ENCODE measurements at regions not wholly inside any gene's neighbourhood (a gene's known extent, or its start where the extent isn't known, plus 50 kb on each side); places are given as distances from the start of the nearest gene placed in this dataset.
"Not testable (repeated sequence)": the region's sequence is repeated elsewhere in the genome, so short reads cannot be mapped to it uniquely, and the experiment has no call there.

DNA sequence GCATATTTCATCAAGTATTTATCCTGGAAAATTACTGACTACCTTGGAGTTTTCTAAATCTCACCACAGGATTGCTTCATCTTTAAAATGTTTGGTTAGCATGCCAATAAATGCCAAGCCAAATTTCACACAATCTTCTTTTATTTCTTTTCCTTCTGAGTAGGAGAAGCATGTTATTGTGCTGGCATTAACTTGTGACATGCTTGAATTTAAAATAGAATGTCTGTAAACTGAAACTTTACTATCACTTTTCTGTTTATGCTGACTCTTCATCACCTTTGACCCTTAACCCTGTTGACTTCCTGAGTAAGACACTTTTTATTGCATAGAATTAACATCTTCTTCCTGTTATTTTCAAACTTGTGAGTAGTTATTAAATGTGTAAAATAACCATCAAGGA lies 56.2 kb upstream of the LRRTM4 start:
- DNase-seq = no peak

DNA sequence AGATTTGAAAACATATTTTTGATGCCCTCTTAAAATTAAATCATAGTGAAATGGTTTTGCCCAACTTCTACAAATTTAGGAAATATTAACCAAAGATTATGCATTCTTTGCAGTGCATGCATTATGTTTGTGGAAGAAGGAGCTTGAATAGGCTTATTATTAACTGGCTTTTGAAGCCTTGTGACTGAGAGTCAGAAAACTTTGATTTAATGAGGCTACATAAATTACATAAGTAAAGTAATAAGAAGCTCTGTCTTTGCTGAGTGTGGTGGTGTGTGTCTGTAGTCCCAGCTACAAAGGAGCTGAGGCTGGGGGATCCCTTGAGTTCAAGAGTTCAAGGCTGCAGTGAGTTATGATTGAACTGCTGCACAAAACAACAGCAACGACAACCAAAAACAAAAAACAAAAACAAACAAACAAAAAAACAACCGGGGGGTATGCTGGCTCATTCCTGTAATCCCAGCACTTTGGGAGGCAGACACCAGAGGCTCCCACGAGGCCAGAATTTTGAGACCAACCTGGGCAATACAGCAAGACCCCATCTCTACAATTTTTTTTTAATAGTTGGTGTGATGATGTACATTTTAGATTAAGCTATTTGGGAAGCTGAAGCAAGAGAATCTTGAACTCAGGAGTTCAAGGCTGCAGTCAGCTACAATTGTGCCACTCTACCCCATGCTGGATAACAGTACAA lies 57.0 kb upstream of the LRRTM4 start:
- no peak for DNase-seq

DNA sequence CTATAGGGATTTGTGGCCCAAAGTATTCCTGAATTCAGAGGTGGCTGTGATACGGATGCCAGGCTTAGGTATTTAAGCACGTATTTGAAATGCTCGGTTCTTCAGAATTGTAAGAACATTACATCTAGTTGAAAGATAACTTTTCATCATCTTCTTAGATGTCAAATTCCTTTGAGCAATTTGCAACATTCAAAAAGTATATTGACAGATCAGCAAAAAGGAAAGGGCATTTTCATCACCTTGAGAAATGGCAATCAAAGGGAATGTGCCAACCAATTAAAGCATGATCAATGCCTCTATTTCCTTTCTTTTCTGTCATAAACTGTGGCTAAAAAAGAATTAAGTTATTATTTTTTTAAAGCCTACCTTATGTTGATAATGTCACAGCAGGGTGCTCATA lies 66.3 kb upstream of the LRRTM4 start:
- no peak for DNase-seq

DNA sequence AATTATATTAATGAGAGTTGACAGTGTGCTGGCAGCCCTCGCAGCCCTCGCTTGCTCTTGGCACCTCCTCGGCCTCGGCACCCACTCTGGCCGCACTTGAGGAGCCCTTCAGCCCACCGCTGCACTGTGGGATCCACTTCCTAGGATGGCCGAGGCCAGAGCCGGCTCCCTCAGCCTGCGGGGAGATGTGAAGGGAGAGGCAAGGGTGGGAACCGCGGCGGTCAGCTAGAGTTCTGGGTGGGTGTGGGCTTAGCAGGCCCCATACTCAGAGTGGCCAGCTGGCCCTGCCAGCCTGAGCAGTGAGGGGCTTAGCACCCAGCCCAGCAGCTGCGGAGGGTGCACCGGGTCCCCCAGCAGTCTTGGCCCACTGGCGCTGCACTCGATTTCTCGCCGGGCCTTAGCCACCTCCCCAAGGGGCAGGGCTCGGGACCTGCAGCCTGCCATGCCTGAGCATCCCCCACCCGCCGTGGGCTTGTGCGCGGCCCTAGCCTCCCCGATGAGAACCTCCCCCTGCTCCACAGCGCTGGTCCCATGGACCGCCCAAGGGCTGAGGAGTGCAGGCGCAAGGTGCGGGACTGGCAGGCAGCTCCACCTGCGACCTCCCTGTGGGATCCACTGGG lies 68.2 kb upstream of the LRRTM4 start:
- DNase-seq = peak in 1 of 58 donors; percentile 1

DNA sequence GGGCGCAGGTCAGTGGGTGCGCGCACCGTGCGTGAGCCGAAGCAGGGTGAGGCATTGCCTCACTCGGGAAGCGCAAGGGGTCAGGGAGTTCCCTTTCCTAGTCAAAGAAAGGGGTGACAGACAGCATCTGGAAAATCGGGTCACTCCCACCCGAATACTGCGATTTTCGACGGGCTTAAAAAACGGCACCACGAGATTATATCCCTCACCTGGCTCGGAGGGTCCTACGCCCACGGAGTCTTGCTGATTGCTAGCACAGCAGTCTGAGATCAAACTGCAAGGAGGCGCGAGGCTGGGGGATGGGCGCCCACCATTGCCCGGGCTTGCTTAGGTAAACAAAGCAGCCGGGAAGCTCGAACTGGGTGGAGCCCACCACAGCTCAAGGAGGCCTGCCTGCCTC lies 70.8 kb upstream of the LRRTM4 start:
- DNase-seq = not testable (repeated sequence)

DNA sequence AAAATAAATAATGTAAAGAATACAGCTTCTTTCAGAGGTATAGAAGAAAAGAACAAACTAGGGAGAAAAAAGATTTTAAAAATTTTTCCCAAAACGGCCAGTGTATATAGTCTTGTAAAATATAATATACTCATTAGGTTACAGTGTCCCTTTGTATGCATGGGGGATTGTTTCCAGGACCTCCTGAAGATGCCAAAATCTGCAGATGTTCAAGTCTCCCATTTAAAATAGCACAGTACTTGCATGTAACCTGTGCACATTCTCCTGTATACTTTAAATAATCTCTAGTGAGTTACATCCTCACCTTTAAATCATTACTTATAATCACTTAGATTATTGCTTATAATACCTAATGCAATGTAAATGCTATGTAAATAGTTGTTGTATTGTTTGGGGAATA lies 80.6 kb upstream of the LRRTM4 start:
- no peak for DNase-seq

DNA sequence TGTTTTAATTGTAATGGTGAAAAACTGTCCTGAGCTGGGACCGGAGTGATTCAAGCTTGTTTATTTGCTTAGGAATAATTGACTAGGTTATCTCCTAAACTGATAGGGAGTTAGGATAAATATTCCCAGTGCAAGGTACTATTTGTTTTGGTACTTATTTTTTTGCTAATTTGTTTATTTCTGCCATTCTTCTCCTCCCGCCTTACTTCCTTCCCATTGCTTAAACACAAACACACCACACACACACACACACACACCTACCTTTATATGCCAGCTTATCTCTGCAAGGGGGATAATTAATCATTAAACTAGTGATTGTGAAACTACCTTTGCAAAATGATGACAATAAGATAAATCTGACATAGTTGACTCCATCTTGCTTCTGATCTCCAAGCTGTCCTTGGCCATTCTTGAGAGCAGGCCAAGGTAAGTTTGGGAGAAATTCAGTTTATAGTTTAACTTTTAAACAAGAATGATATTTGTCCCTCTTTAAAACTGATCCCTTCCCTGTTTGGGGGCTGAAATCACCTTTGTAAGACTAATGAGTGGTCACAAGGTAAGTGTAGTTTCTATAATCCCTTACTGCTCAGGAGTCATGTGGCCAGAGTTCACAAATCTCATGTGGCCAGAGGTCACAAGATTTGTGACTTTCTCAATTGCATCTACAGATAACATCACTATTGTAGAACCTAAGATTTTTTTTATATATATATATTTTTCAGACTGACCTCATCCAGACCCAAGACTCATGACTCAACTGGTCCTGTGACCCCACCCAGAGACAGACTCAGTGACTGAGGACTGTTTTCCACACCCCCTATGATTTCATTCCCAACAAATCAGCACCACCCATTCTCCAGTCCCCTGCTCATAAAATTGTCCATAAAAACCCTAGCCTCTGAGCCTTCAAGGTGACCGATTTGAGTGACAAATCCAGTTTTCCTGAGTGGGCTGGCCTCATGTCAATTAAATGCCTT lies 83.1 kb upstream of the LRRTM4 start:
- no peak for DNase-seq

DNA sequence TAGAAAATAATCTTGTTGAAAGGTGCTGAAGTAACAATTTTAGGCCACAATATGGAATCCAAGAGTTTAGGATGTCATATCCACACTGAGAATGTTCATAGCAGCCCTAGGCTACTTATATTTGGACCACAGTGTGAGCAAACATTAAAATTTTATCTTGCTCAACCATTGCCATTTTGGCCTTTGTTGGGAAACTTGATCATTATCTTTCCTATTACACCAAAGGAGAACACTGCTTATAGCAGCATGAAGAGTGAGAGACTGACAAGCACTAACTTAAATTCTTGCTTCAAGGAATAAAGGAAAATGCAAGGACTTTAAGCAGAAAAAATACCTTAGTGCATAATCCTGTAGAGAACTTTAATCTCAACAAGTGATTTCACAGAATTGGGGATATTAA lies 86.3 kb upstream of the LRRTM4 start:
- no peak for DNase-seq

DNA sequence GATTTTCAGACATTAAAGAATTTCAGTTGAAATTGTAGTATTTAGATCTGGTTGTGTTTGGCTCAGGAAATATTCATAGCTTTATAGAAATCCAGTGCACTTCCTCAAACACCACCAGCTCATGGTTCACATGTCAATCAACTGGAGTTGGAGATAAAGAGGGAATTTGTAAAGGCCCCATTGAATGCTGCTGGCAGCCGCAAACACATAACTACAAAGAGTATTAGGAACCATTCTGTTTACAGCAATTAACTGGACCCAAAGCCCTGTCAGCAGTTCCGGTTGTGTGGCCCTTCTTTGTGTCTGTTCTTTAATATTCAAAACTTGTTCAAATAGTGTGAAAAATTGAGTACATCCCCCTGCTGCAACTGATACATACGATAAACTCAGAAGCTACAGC lies 107.4 kb upstream of the LRRTM4 start:
- DNase-seq = peak in 8 of 58 donors; percentile 0 to 18 (median 4)

DNA sequence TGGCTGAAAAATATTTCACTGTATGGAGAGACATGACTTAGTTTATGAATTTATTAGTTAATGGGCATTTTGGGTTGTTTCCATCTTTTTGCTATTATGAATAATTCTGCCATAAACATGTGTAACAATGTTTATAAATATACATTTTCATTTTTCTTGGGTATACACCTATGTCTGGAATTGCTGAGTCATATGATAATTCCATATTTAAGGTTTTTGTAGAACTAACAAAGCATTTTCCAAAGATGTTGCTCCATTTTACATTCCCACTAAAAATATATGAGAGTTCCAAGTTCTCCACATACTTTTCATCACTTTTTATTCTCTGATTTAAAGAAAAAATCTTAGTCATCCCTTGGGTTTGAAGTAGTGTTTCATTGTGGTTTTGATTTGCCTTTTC lies 108.8 kb upstream of the LRRTM4 start:
- DNase-seq = no peak

DNA sequence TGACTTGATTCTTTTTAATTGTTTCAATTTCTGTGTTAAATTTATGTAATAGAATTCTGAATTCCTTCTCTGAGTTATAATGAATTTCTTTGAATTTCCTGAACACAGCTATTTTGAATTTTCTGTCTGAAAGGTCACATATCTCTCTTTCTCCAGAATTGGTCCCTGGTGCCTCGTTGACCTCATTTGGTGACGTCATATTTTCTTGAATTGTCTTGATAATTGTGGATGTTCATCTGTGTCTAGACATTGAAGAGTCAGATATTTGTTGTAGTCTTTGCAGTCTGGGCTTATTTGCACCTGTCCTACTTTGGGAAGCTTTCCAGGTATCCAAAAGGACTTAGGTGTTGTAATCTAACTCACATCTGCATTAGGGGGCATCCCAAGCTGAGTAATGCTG lies 111.4 kb upstream of the LRRTM4 start:
- DNase-seq = no peak

DNA sequence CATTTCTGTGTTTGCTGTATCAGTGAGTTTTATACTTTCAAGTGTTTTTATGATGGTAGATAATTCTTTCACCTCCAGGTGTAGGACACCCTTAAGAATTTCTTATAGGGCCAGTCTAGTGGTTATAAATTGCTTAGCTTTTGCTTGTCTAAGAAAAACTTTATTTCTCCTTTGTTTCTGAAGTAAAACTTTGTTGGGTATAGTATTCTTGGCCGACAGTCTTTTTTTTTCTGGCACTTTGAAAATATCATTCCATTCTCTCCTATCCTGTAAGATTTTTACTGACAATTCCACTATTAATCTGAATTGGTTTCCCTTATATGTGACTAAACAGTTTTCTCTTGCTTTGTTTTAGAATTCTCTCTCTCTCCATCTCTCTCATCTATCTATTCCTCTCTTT lies 118.7 kb upstream of the LRRTM4 start:
- no peak for DNase-seq

DNA sequence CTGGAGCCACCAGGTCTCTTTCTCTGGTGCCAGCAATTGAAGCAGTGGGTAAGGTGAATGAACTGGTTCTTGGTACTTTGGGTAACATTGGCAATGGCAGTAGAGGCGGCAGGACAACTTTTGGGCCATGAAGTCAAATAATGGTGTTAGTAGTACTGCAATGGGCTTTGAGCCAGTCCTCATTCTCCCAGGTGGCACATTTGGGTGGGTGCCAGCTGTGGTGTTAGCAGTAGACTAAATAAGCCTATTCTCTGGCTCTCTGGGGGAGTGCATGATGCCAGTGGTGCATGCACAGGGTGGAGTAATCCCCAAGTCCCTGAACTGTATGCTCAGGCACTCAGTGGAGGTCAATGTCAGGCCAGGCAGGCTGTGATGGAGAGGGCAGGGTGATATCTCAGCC lies 120.2 kb upstream of the LRRTM4 start:
- DNase-seq = no peak

DNA sequence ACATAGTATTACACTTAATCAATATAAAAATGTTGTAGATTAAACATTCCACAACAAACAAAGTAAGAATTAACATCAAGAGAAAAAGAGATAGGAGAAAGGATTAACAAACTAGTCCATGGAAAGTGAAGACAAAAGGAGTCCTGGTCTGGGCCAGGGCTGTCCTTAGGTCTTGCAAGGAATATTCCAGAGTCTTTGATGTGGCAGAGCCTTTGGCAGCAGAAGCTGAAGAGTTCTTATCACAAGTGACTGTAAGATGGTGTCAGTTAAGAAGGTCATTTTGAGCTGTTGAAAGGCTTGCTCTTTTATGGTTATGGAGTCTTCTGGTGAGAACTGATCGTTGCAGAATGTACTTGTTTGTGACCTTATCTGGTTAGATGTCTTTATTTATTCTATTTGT lies 127.7 kb upstream of the LRRTM4 start:
- no peak for DNase-seq

DNA sequence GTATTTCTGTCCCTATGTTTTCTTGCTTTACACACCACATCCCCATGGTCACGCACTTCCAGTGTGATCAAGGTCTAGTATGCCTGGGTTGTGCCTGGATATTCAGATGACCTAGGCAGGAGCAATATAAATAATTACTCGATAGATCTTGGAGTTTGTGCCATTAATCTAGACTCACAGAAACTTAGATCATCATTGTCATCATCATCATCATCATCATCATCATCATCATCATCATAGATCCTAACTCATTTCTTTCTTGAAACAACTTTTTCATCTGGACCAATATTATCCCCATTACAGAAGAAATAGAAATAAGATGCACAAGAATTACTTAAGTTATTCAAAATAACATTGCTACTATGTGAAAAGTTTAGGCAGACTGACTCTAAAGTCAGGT lies 130.3 kb upstream of the LRRTM4 start:
- DNase-seq = no peak

DNA sequence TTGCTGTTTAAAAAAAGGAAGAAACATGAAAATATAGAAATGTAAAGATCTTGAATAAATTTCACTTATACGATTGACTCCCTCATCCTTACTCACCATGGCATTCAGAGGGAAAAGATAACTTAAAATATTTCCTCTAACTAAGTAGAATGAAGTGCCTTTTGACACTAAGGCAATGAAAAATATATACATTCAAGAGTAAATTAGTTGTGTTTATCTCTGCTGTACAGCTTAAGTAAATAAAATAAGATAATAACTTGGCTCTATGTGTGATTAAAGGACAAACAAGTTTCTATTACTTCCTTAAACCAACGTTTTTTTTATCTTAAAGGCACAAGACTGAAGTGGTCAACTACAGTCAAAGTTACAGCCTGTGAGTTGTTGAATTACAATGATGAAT lies 142.3 kb upstream of the LRRTM4 start:
- no peak for DNase-seq

DNA sequence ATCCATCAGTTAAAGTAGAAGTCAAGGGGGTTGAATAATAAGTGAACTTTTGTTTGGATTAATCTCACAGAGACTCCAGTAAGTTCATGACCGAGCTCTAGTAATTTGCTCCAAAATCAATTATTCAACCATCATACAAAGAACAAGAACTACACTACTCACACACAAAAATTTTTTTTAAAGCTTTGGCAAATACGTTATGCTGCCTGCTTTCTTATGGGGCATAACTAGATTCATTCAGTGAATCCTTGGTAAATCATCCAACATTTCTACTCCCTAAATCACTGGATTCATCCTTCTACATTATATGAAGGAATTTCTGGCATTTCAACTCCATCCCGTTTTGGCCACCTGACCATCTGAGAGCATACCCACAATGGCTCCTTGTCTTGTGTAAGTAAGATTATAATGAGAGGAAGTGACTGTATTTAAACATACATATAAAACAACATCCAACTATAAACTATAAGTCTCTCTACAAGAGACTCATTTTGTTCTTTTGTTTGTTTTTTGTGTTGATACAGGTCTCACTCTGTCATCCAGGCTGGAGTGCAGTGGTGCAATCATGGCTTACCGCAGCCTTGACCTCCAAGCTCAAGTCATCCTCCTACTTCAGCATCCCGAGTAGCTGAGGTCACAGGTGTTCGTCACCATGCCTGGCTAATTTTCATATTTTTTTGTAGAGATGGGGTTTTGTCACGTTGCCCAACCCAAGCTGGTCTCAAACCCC lies 144.2 kb upstream of the LRRTM4 start:
- DNase-seq = no peak

DNA sequence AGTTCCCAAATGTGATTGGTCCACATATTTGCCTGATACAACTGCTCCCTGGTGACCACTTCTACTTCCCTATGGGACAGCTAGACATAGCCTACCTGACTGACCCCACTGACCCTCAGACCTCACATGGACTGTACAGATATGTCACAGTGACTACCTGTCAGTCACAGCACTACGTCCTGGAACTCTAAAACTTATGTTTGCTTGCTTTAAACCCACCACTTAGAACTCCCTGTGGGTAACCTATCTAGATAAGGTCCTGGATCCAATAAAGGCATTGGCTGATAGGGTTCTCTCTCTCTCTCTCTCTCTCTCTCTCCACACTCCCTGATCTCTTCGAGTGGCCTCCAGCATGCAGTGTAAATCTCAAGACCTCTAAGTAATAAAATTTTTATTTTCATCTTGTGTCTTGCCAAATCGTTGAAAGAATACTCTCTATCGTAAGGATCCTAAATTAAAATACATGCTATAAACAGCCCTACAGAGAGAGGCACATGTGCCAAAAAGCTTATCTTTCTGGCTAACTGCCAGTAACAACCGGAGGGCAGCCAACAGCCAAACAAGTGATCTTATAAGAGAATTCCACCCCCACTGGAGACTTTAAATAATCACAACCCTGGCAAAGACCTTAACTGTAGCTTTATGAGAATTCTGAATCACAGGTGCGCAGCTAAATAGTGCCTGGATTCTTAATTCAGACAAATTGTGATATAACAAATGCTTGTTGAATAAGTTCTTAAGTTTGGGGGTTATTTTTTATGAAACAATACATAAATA lies 162.6 kb upstream of the LRRTM4 start:
- not testable (repeated sequence) for DNase-seq

DNA sequence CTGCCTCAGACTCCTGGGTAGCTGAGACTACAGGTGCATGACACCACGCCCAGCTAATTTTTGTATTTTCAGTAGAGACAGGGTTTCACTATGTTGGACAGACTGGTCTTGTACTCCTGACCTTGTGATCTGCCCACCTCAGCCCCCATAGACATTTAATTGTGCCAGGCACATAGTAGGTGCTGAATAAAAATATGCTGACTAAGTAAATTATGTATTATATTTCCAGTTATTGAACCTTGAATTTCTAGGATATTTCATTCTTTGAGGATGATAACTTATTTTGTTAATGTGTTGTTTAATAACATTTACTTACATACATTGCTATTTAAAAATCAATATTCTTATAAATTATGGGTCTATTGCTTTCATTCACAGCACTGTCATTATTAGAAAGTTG lies 190.4 kb upstream of the LRRTM4 start:
- no peak for DNase-seq

DNA sequence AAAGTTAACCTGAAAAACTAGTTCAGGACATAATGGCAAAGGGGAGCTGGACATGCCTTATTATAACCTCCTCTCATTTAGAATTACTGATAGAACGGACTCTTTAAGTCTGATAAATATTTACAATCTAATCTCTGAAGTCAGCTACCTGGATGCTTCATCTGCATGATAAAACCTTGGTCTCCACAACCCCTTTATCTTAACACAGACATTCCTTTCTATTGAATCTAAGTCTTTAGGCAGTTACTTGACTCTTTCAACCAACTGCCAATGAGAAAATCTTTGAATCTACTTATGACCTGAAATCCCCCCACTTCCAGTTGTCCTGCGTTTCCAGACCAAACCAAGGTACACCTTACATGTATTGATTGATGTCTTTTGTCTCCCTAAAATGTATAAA lies 191.2 kb upstream of the LRRTM4 start:
- DNase-seq = no peak

DNA sequence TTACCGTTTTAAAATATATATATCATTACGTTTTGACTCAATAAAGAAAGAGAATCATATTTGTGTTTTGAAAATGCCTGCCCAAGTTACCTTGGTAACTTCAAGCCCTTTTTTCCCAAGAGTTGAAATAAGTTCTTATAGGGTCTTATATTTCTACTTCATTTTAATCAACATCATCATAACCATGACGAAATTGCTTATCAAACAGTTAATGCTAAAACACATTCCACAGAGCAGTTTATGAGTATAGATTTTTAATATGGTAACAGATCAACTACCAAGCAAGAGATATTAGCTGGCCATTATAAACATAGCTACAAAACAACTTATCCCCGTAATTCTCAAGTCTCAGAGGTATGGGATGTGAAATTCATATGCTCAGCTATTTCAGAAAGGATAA lies 197.9 kb upstream of the LRRTM4 start:
- no peak for DNase-seq
